Stimulated activated CD4-positive, alpha-beta T cell treated with anti-CD3 and anti-CD28 coated beads, Interleukin-1b, Interleukin-23, amount 100 ng/mL, for 4 hours (primary cell): ENCODE measurements at regions not wholly inside any gene's neighbourhood (a gene's known extent, or its start where the extent isn't known, plus 50 kb on each side); places are given as distances from the start of the nearest gene placed in this dataset.
A peak's percentile ranks its signal among the peaks of the same experiment; 100 is the strongest.
"Not testable (repeated sequence)": the region's sequence is repeated elsewhere in the genome, so short reads cannot be mapped to it uniquely, and the experiment has no call there.

ENCODE experiments used
- DNase-seq, 2 donors: peaks; one replicate each; pipeline ENCODE4 v3.0.0-alpha.2; 2020; ENCODE audit warnings: low read depth in 2 of 2

DNA sequence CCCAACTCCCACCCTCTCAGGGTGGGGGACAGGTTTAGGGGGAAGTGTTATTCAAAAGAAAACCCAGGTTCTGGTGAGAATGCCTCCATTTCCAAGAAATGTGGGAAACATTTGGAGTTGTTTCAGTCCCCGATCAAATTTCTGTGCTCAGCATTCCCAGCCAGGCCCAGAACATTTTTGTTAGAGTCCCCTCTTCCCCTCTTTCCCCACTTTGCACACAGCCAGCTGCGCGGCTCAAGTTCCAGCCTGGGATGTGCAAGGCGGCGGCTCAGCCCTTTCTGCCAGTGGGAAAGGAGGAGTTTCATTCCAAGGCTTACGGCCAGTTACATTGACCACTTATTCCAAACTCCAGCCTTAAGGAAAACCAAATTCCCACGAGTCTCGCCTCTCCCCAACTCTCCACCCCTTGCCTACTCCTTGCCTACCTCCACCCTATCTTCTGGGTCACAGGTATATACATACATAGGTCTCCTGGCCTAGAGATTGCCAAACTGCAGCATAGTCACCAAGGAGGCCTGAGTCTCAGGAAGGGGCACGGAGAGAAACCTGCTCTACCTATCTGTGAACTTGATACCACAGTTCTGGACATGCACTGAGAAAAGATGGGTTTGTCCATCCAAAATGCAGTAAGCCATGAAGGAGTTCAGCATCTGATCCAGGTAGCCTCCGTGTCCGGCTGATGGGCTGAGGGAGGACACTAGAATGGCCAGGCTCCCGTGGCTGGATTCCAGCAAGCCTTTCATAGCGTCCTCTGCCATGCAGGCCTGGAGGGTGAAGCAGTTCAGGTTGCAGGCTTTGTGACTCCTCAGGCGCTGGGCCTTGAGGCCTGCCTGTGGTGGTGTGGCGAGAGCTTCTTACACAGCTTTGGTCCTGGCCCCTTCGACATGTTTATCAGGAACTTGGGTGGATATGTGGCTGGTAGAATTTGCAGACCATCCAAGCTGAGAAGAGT is 154.5 kb downstream of the ZFP36L2 start:
- no peak for DNase-seq

DNA sequence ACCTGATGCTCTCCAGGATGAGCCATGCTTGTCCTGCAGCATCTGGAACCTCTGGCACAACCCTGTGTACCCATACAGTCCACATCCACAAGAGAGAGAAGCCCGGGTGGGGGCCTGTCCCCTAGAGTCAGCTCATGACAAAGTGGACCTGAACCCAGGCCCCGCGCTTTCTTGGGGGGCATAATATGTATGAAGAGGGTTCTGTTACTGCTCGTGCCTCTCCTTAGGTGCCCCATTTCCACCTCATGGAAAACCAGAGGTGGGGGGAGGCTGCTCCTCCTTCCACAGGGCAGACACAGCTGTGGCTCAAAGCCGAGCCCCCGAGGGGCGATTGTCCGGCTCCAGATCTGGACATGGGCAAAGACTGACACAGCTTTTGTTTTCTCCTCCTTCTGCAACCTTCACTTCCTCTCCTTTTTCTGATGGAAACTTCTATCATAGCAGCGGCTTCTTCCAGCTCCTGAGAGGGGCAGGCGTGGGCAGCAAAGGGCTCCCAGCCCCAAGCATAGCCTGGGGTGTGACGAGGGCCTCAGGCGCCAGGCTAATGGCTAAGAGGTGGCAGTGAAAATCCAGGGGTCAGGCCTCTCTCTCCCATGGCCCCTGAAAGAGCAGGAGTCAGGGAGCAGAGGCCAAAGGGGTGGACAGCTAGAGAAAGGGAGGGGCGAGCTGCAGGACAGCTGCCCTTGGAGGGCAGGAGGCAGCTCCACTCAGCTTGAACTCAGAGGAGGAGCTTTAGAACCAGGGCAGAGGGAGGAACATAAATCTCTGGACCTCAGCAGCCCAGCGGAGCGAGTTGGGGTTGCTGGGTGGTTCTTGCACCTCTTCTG is 155.5 kb downstream of the ZFP36L2 start:
- no peak for DNase-seq

DNA sequence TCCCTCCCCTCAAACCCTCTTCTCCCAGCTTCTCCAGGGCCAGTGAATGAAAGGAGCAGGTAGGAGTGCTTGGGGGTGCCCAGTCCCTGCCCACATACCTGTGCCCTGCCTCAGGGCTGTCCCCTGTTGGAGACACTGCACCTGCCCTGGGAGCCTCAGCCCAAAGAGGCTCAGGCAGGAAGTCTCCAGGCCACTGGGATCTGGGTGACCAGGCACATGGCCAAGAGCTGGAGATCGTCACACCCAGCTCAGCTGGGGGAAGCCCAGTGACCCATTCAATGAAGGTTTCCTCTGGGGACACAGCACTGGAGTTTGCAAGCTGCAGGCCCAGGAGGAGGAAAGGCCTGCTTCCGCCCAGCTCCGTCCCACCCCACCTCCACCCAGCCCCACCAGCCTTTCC is 156.4 kb downstream of the ZFP36L2 start:
- no peak for DNase-seq

- no peak for DNase-seq
Measured at GRCh38 chr2:43068631-43069517, 157.5 kb downstream of the ZFP36L2 start.

GRCh38 chr2:43068041-43068533 is 158.3 kb downstream of the ZFP36L2 start:
- no peak for DNase-seq

DNA sequence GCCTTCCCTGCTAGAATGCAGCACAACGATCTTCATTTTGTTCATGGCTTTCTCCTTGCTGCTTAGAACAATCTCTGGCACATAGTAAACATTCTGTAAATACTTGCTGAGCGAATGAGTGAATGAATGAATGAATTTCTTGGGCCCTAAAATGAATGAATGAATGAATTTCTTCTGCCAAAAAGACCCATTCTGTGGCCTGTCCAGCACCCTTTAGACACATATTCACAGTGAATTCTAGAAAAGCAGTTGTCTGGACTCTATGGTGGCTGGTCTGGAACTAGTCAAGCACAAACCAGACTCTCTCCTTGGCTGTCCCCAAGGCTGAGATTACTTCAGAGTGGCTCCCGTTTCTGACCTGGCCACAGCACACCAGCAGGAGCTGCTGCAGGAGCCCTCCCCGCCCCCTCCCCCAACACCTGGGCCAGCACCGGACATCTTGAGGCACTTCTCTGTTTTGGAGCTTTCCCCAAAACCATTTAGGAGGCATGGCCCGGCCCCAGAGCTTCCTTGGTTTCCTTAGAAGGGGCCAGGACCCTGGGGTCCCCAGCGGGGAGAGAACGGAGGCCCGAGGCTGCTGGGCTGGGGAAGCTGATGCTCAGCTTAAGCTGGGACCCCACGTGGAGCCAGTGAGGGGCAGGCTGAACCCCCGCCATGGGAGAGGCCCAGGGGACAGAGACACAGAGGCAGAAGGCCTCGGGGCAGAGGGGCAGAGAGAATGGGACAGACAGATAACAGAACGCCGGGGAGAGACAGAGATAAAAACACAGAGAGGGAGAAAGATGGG is 159.0 kb downstream of the ZFP36L2 start:
- no peak for DNase-seq

DNA sequence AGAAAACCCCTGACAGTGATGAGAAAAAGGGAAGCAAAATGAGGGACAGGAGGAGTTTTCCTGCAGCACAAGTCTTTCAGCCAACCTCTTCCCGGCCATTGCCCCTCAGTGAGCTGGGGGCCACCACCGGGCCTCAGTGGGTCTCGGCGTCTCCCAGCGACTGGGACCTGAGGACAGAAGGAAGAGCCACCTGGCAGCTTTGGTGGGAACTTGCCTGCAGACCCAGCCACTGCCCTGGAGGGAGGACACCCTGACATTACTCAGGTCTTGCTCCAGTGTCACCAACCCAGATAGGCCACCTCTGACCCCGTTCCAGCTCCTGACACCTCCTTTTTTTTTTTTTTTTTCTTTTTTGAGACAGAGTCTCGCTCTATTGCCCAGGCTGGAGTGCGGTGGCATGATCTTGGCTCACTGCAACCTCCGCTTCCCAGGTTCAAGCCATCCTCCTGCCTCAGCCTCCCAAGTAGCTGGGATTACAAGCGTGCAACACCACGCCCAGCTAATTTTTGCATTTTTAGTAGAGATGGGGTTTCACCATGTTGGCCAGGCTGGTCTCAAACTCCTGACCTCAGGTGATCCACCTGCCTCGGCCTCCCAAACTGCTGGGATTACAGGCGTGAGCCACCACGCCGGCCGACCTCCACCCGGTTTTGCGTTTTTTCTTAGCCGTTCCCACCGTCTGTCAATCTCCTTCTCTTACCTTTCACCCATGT is 159.7 kb downstream of the ZFP36L2 start:
- DNase-seq = not testable (repeated sequence)

DNA sequence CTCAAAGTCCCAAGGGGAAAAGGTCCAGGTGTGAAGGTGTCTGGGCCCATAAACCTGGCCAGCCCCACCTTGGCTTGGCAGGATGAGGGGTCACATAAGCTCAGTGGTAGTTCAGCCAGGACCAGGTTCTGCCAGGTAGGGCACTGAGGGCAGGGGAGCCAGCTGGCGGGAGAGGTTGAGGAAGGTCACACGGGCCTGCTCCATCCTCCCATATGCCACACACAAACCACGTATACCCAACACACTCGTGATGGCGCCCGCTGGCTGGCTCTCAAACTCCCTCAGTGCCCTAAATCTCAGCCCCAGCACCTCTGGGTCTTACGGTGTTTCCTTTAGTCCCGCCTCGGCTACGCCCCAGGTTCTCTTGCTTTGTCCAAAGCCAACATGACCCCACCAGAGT is 160.5 kb downstream of the ZFP36L2 start:
- no peak for DNase-seq

DNA sequence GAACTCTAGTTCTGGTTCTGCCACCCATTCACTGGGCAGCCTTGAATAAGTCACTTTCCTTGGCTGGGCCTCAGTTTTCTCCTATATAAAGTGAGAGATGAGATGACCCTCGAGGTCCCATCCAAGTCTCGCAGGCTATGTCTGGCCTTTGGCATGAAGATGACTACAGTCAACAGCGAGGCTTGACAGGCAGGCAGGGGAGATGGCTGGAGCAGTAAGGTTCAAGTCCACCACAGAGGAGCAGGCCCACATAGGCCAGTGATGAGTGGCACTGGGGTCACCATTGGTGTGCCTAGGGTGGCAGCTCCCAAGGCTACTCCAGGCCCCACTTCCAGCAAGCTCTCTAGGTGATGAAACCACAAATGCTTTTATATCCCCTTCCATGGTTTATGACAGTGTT is 161.4 kb downstream of the ZFP36L2 start:
- DNase-seq = no peak

DNA sequence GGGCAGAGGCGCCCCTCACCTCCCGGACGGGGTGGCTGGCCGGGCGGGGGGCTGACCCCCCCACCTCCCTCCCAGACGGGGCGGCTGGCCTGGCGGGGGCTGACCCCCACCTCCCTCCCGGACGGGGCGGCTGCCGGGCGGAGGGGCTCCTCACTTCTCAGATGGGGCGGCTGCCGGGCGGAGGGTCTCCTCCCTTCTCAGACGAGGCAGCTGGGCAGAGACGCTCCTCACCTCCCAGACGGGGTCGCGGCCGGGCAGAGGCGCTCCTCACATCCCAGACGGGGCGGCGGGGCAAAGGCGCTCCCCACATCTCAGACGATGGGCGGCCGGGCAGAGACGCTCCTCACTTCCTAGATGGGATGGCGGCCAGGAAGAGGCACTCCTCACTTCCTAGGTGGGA is 163.3 kb downstream of the ZFP36L2 start:
- DNase-seq = not testable (repeated sequence)

DNA sequence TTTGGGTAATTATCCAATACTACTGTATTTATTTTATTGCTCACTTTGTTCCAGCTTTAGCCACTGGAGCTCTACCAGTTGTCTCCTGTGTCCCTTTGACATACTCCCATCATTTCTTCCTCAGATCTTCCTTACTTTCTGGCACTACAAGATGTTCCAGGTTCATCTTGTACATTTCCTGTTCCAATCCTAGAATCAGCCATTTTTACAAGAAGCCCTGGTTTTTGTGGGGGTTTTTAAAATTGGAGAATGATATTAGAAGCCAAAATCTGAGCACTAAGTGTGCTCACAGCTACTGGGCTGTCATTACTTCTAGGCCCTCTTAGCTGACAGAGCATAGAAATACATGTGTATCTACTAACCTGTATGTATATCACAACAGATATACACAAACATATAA is 164.3 kb downstream of the ZFP36L2 start:
- no peak for DNase-seq

DNA sequence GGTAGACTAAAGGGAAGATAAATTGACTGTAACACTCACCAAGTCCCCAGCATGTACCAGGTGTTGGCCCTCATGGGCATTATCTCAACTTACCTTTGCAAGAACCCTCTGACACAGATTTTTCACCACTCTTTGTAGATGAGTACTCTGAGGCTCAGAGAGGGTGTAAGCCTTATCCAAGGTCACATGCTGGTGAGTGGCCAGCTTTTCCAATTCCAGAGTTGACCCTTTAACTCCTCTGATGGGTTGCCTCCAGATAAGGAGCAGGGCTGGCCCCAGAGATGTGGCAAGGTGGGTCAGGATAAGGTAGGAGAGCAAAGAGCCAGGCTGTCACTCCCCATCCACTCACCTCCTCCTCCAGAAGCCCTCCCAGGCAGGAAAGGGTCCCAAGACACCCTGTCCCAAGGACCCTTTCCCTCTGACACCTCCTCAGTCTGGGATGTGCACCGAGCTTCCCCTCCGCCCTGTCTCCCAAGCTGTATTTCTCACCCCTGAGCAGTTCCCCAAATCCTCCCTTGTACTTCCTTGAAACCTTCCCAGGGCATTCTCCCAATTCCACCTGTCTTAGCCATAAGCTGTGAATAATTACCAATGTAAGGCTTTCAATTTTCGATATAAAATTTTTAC is 165.9 kb downstream of the ZFP36L2 start:
- no peak for DNase-seq

DNA sequence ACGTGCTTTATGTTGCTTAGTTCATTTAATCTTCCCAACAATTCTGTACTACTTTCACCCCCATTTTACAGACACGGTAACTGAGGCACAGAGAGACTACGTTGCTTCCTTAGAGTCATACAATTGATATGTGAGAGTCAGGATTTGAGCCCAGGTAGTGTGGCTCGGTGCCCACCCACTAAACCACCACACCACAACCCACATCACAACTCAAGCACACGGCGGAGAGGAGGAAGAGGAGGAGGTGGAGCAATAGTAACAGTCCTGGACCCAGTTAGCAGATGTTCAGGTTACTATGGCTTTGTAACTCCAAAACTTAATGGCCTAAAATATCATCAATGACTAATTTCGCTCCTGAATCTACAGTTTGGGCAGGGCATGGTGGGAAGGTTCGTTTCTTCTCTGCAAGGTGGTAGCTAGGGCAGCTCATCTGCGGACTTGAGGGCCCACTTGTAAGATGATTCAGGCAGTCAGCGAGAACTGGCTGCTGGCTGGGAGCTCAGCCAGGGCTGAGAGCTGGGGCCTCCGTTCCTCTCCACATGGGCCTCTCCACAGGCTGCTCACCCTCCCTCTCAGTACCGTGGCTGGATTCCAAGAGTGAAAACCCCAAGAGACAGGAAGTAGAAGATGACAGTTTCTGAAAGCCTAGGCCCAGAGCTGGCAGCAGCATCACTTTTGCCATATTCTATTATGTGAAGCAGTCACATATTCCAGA is 167.1 kb downstream of the ZFP36L2 start:
- DNase-seq = peak; percentile 23 to 26

- no peak for DNase-seq
Measured at GRCh38 chr2:43058726-43059110, 167.7 kb downstream of the ZFP36L2 start.

DNA sequence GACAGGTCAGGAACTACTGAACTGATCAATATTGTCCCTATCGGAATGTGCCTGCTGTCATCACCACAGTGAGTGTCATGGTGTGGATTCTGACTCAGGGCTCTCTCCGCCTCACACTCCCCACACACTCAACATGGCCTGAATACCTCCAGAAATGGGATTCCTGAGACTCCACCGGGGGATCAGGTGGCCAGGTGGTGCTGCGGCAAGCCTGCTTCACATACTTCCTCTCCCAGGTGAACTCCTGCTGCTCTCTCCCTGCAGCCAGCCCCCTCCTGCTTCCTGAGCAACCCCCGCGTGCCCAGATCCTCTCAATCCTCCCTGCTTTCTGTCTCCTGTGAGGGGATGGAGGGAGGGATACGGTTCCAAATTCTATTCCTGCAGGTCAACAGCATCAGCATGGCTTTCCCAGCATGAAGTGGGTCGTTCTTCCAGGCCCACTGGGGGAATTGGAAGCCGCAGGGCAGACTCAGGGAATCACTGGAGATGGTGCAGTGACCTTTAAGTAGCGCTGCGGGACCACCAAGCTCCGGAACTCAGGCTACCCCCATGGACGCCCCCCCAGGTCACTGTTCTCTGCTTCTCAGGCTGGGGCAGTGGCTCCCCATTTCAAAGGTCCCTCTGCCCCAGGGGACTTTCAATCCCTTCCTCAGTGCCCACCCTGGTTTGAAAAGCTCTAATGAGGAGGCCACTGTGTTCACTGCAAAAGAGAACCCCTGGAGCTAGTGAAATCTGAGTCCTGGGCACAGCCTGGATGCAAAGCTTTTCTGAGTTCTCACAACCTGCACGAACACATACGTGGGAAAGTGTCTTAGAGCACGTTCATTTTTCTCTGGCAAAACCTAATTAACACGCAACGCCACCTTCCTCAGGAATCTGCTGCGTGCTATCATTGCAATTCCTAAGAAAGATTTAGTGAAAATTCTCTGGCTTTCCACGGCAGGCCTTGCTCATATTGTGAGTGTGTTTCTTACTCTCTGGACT is 168.4 kb downstream of the ZFP36L2 start:
- no peak for DNase-seq

DNA sequence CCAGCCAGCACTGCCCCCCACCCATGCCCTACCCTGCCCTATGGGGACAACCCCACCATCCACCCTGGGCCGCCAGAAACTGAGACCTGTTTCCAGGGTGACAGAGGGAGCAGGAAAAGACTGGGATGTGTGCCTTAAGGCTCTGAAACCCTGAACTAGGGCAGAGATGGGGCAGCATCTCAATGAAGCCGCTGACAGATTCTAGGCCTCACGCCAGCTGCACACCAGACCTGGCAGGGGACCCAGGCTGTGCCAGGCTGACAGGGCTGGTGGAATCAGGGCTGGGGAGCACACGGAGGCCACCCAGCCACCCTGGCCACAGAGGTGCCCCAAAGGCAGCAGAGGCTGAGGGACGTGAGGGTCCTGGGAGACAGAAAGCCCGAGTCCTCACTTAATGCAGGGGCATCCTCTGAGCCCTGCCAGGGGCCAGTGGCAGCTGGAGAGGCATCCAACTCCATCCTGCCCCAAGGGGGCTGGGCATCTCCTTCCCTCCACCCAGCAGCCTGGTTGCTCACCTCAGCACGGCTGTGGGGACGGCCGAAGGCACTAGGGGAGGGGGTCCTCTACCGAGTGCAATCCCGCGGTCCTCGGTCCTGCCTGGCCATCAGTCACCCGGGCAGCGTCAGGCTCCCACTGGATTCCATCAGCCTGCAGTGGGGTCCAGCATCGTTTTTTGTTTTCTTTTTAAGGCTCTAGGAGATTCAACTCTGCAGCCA is 169.2 kb downstream of the ZFP36L2 start:
- DNase-seq = no peak

DNA sequence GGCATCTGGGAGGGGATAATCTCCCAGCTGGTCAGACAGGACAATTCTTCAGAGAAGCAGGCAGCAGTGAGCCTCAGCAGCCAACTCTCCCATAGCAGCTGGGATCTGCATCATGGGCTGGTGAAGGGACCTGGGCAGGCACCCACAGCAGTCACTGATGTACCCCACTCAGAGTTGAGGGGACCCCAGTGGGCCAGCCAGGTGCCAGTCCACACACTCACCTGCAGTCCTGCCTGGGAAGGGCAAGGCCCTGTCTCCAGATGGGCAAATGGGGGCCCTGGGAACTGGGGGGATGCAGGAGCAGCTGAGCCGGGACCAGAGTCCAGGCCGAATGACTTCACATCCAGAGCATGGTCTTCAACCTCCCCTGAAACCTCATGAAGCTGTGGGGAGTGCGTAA is 170.4 kb downstream of the ZFP36L2 start:
- no peak for DNase-seq
